Epidermal melanocyte (primary cell): ENCODE measurements at regions not wholly inside any gene's neighbourhood (a gene's known extent, or its start where the extent isn't known, plus 50 kb on each side); places are given as distances from the start of the nearest gene placed in this dataset.
"Not testable (repeated sequence)": the region's sequence is repeated elsewhere in the genome, so short reads cannot be mapped to it uniquely, and the experiment has no call there.

Experiments
- DNase-seq: peaks from one replicate; pipeline ENCODE4 v3.0.0; 2011; ENCODE audit warnings: low spot score; ENCODE audit not compliant: insufficient read length

- DNase-seq: no peak
Measured at GRCh38 chr9:13446286-13446937, 166.9 kb upstream of the MPDZ start.

GRCh38 chr9:13445103-13445500, 165.6 kb upstream of the MPDZ start:
- DNase-seq: no peak

GRCh38 chr9:13444245-13445102, 165.0 kb upstream of the MPDZ start:
- DNase-seq: no peak

- no peak for DNase-seq
Measured at GRCh38 chr9:13443346-13444244, 164.1 kb upstream of the MPDZ start.

GRCh38 chr9:13439685-13440476, 160.4 kb upstream of the MPDZ start:
- no peak for DNase-seq

GRCh38 chr9:13437866-13438265, 158.4 kb upstream of the MPDZ start:
- DNase-seq: no peak

GRCh38 chr9:13436591-13436990, 157.1 kb upstream of the MPDZ start:
- no peak for DNase-seq

- not testable (repeated sequence) for DNase-seq
Measured at GRCh38 chr9:13433453-13433852, 154.0 kb upstream of the MPDZ start.

- DNase-seq: no peak
Measured at GRCh38 chr9:13432904-13433303, 153.4 kb upstream of the MPDZ start.

- no peak for DNase-seq
Measured at GRCh38 chr9:13431692-13432091, 152.2 kb upstream of the MPDZ start.

- DNase-seq: no peak
Measured at GRCh38 chr9:13431222-13431536, 151.7 kb upstream of the MPDZ start.

GRCh38 chr9:13430368-13431221, 151.1 kb upstream of the MPDZ start:
- DNase-seq: no peak

- DNase-seq: no peak
Measured at GRCh38 chr9:13429301-13430190, 150.1 kb upstream of the MPDZ start.

GRCh38 chr9:13428766-13429165, 149.3 kb upstream of the MPDZ start:
- DNase-seq: no peak

GRCh38 chr9:13427587-13427986, 148.1 kb upstream of the MPDZ start:
- peak; percentile 51 for DNase-seq

- DNase-seq: no peak
Measured at GRCh38 chr9:13426606-13427005, 147.1 kb upstream of the MPDZ start.

GRCh38 chr9:13424872-13425271, 145.4 kb upstream of the MPDZ start:
- DNase-seq: no peak

GRCh38 chr9:13424204-13424603, 144.7 kb upstream of the MPDZ start:
- DNase-seq: no peak

GRCh38 chr9:13414349-13414748, 134.9 kb upstream of the MPDZ start:
- no peak for DNase-seq
